B cell (primary cell): ENCODE measurements at regions not wholly inside any gene's neighbourhood (a gene's known extent, or its start where the extent isn't known, plus 50 kb on each side); places are given as distances from the start of the nearest gene placed in this dataset.

Experiments used
- ATAC-seq: fragments of 200-7000 bp; cut with Tn5 transposase; one replicate; pipeline ENCODE4 v1.10.0; 2021; ENCODE audit warnings: low read depth, mild to moderate bottlenecking, moderate number of reproducible peaks, moderate library complexity
- CTCF ChIA-PET: fragments of 350-600 bp; sonication (Branson Sonifier 250); formaldehyde crosslinking; loops from one replicate; lab custom pipeline; 2021; ENCODE audit warnings: antibody characterized with exemption, inconsistent platforms; lab: Charles Lee
- POLR2A ChIA-PET: fragments of 350-600 bp; sonication (Branson Sonifier 250); formaldehyde crosslinking; loops from one replicate; lab custom pipeline; 2021; ENCODE audit warnings: antibody characterized with exemption; lab: Charles Lee
- DNase-seq: peaks from one replicate; pipeline ENCODE4 v3.0.0; 2013
- H2AFZ ChIP-seq: 2 replicates; pipeline ENCODE4 v1.6.1; 2012; ENCODE audit warnings: mild to moderate bottlenecking, low read depth, low read length; ENCODE audit not compliant: insufficient read depth, poor library complexity, severe bottlenecking
- H3K27ac ChIP-seq, 2 donors: 1 replicate in 1 of 2; 2 replicates in 1 of 2; pipeline ENCODE4 v1.5.1; 2012 to 2013; ENCODE audit warnings: low read length in 2 of 2, mild to moderate bottlenecking in 2 of 2, moderate library complexity in 1 of 2
- H3K27me3 ChIP-seq, 4 experiments: fragments of 200-600 bp in 1 of 4; sonication (generic) in 1 of 4; replicated peaks in 1 of 4; 1 replicate in 2 of 4; 2 replicates in 2 of 4; pipeline versions ENCODE4 v1.6.1 to v1.7.0; 2013 to 2016; ENCODE audit warnings: low read length in 3 of 4, mild to moderate bottlenecking in 2 of 4, mixed read lengths in 1 of 4, moderate library complexity in 1 of 4; ENCODE audit not compliant: insufficient read depth in 4 of 4, control insufficient read depth in 3 of 4; ENCODE audit errors: control extremely low read depth in 1 of 4
- H3K36me3 ChIP-seq, 2 experiments: replicated peaks in 1 of 2; 1 replicate in 1 of 2; 2 replicates in 1 of 2; pipeline versions ENCODE4 v1.6.1 to v1.7.1; 2013; ENCODE audit warnings: low read length in 1 of 2; ENCODE audit not compliant: insufficient read depth in 2 of 2, control insufficient read depth in 1 of 2; ENCODE audit errors: control extremely low read depth in 1 of 2, extremely low read depth in 1 of 2
- H3K4me1 ChIP-seq, 2 donors: fragments of 200-600 bp in 1 of 2; sonication (generic) in 1 of 2; 1 replicate in 1 of 2; 2 replicates in 1 of 2; pipeline versions ENCODE4 v1.5.1 to v1.6.1; 2013 to 2017; ENCODE audit warnings: low read length in 2 of 2; ENCODE audit not compliant: control insufficient read depth in 2 of 2, insufficient read depth in 2 of 2
- H3K4me2 ChIP-seq: replicated peaks from 2 replicates; pipeline ENCODE3; 2012; ENCODE audit warnings: mild to moderate bottlenecking, low read depth, low read length; ENCODE audit not compliant: poor library complexity, severe bottlenecking
- H3K4me3 ChIP-seq, 5 experiments: fragments of 200-600 bp in 1 of 5; sonication (generic) in 1 of 5; 1 replicate in 3 of 5; 2 replicates in 2 of 5; pipeline versions ENCODE4 v1.5.1 to v1.7.0; 2011 to 2016; ENCODE audit warnings: low read length in 4 of 5, mild to moderate bottlenecking in 4 of 5, low read depth in 2 of 5, control low read depth in 1 of 5, moderate library complexity in 1 of 5; ENCODE audit not compliant: insufficient read depth in 1 of 5; ENCODE audit errors: control extremely low read depth in 1 of 5, extremely low read depth in 1 of 5
- H3K79me2 ChIP-seq: fragments of 200-600 bp; sonication (generic); one replicate; pipeline ENCODE4 v1.6.0; 2016; ENCODE audit warnings: low read length; ENCODE audit not compliant: control insufficient read depth, insufficient read depth
- H3K9ac ChIP-seq: fragments of 200-600 bp; sonication (generic); 2 replicates; pipeline ENCODE4 v1.6.1; 2017; ENCODE audit warnings: mild to moderate bottlenecking, low read length, moderate library complexity
- H3K9me3 ChIP-seq, 3 donors: one replicate each; pipeline versions ENCODE4 v1.6.1 to v1.7.1; 2013; ENCODE audit warnings: low read length in 2 of 3; ENCODE audit not compliant: control insufficient read depth in 2 of 3, insufficient read depth in 1 of 3; ENCODE audit errors: control extremely low read depth in 1 of 3
- H4K20me1 ChIP-seq: 2 replicates; pipeline ENCODE4 v1.6.0; 2012; ENCODE audit warnings: mild to moderate bottlenecking, low read length; ENCODE audit not compliant: insufficient read depth, control insufficient read depth, poor library complexity, severe bottlenecking
- H3K27ac Mint-ChIP-seq: one replicate; pipeline ENCODE4 v1.8.0; 2021; ENCODE audit warnings: mixed read lengths
- H3K27me3 Mint-ChIP-seq: one replicate; pipeline ENCODE4 v1.8.0; 2021; ENCODE audit warnings: mixed read lengths
- H3K4me1 Mint-ChIP-seq: one replicate; pipeline ENCODE4 v1.8.0; 2021; ENCODE audit warnings: mixed read lengths
- H3K4me3 Mint-ChIP-seq: one replicate; pipeline ENCODE4 v1.8.0; 2021; ENCODE audit warnings: mixed read lengths
- H3K9me3 Mint-ChIP-seq: one replicate; pipeline ENCODE4 v1.8.0; 2022; ENCODE audit warnings: mixed read lengths; ENCODE audit not compliant: insufficient read depth
- EZH2 ChIP-seq: IDR thresholded peaks from 2 replicates; pipeline ENCODE4 v1.6.1; 2012; ENCODE audit warnings: borderline replicate concordance, low read depth, mild to moderate bottlenecking, moderate library complexity, low read length; ENCODE audit not compliant: insufficient read depth, poor library complexity, severe bottlenecking
- WGBS: methylation state at CpG from one replicate; pipeline ENCODE4 v1.1.5; 2013; ENCODE audit warnings: missing lambda C conversion rate; ENCODE audit not compliant: insufficient coverage; 5-methylcytosine and 5-hydroxymethylcytosine counted together
- intact Hi-C: fragments of 100-400 bp; cut with micrococcal nuclease; formaldehyde crosslinking; loops from one replicate; pipeline ENCODE4 v1.10.0; 2022
- TF ChIP-seq, protein P1 (sequence below): fragments of 200-600 bp; IDR thresholded peaks from one replicate; pipeline ENCODE4 v1.8.0; 2022; ENCODE audit warnings: antibody characterized with exemption, mild to moderate bottlenecking

DNA sequence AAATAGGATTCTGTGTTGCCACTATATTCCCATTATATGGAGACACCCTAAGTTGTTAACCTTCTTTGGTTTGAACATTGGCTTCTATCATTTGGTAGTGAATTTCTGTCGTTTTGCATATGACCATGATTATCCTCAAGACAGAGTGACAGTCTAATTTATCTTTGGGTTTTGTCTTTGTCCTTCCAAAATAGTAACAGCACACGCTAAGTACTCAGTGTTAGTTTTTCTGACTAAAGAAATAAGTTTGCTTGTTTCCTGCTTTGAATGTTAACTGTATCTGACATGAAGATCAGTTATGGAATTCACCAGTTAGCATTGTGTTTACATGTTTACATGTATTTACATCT is 352.5 kb upstream of the GRM7 start:
- Histone ChIP-seq H3K4me3 (no peak overlapping the region), H3K36me3 (no peaks in the 10 kb centered on the region), H3K27me3 (no peaks in the 10 kb centered on the region), H3K4me2 (no peak overlapping the region), H2AFZ (no peak overlapping the region), H4K20me1 (no peaks in the 10 kb centered on the region), H3K9ac (no peak overlapping the region), H3K79me2 (no peaks in the 10 kb centered on the region), H3K27ac (no peak overlapping the region), H3K9me3 (peaks cover 0 to 4% (median 0%) of the 10 kb centered on the region in 3 donors), H3K4me1 (no peaks in the 10 kb centered on the region)
- WGBS, result no CpG with 5 or more reads among the region's 2 CpGs
- TF ChIP-seq, protein P1, sequence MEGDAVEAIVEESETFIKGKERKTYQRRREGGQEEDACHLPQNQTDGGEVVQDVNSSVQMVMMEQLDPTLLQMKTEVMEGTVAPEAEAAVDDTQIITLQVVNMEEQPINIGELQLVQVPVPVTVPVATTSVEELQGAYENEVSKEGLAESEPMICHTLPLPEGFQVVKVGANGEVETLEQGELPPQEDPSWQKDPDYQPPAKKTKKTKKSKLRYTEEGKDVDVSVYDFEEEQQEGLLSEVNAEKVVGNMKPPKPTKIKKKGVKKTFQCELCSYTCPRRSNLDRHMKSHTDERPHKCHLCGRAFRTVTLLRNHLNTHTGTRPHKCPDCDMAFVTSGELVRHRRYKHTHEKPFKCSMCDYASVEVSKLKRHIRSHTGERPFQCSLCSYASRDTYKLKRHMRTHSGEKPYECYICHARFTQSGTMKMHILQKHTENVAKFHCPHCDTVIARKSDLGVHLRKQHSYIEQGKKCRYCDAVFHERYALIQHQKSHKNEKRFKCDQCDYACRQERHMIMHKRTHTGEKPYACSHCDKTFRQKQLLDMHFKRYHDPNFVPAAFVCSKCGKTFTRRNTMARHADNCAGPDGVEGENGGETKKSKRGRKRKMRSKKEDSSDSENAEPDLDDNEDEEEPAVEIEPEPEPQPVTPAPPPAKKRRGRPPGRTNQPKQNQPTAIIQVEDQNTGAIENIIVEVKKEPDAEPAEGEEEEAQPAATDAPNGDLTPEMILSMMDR, result no peak
- no peak for TF ChIP-seq EZH2
- H3K4me1 Mint-ChIP-seq, result no peaks in the 10 kb centered on the region
- H3K27me3 Mint-ChIP-seq, result no peaks in the 10 kb centered on the region
- H3K4me3 Mint-ChIP-seq, result no peak overlapping the region
- POLR2A ChIA-PET, result no interaction called here
- CTCF ChIA-PET, result no interaction called here
- intact Hi-C loops, result no loop called here
- ATAC-seq (no peak), DNase-seq (no peak)
- no peak overlapping the region for H3K27ac Mint-ChIP-seq
- H3K9me3 Mint-ChIP-seq, result peaks cover 4% of the 10 kb centered on the region

DNA sequence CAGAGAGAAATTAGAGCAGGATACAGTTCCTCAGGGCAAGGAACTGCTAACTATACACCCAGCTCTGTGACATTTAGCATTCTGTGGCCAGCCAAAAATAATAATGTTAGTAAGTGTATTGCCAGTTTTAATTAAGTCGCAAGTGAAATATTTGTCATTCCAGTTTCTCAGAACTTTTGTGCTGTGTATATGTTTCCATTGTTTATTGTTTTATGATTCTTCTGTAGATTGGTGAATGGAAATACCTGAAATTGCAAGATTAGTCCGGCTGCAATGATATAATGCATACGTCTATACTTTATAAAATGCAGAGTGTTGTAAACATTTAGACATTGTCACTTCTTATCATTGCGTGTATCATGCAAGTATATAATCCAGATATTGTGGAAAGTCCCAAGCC is 351.3 kb upstream of the GRM7 start:
- H3K9me3 Mint-ChIP-seq, result peaks cover 4% of the 10 kb centered on the region
- Histone ChIP-seq H2AFZ (no peak overlapping the region), H3K27ac (no peak overlapping the region), H3K9ac (no peak overlapping the region), H4K20me1 (no peaks in the 10 kb centered on the region), H3K79me2 (no peaks in the 10 kb centered on the region), H3K4me1 (no peaks in the 10 kb centered on the region), H3K4me2 (no peak overlapping the region), H3K4me3 (no peak overlapping the region), H3K36me3 (no peaks in the 10 kb centered on the region), H3K27me3 (no peaks in the 10 kb centered on the region), H3K9me3 (peaks cover 0 to 4% (median 0%) of the 10 kb centered on the region in 3 donors)
- intact Hi-C loops, result no loop called here
- H3K27ac Mint-ChIP-seq, result no peak overlapping the region
- no peaks in the 10 kb centered on the region for H3K4me1 Mint-ChIP-seq
- H3K27me3 Mint-ChIP-seq, result no peaks in the 10 kb centered on the region
- DNase-seq, result no peak
- no peak overlapping the region for H3K4me3 Mint-ChIP-seq
- CTCF ChIA-PET, result no interaction called here
- ATAC-seq, result no peak
- 100% methylated on average over 2 of the region's 4 CpGs for WGBS
- POLR2A ChIA-PET, result no interaction called here
- no peak for TF ChIP-seq EZH2
- TF ChIP-seq, protein P1, result no peak
